RWPE1 (cell line): ENCODE measurements at regions not wholly inside any gene's neighbourhood (a gene's known extent, or its start where the extent isn't known, plus 50 kb on each side); places are given as distances from the start of the nearest gene placed in this dataset.

Experiments
- CTCF ChIA-PET: fragments of 350-600 bp; sonication (Branson Sonifier 250); formaldehyde crosslinking; extraction: SDS; loops from one replicate; lab custom pipeline; 2021; lab: Yijun Ruan, JAX
- POLR2A ChIA-PET: fragments of 400-600 bp; formaldehyde crosslinking; extraction: SDS; loops from one replicate; lab custom pipeline; 2020; ENCODE audit warnings: antibody characterized with exemption; ENCODE audit not compliant: low non-redundant PET; lab: Yijun Ruan, JAX
- DNase-seq: peaks from one replicate; pipeline ENCODE4 v3.0.0; 2012; ENCODE audit warnings: low spot score
- H3K27ac ChIP-seq: fragments of 450-650 bp; 2 replicates; pipeline ENCODE4 v1.5.1; 2017
- CTCF ChIP-seq: fragments of 450-650 bp; conservative IDR thresholded peaks from 2 replicates; pipeline ENCODE4 v1.5.1; 2017; ENCODE audit warnings: low read depth, mild to moderate bottlenecking

DNA sequence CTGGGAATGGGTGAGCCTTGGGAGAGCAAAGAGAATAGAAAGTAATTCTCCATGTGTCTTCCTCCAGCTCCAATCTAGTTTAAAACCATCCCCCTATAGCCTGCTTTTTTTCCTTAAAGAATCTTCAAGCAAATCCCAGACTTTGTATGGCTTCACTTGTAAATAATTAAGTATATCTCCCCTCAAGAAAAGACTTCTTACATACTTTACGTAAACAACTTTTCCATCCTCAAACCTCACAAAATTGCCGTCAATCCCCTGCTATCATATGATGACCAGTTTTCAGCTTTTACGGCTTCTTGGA is 88.5 kb upstream of the PHACTR3 start:
- no peak for DNase-seq
- TF ChIP-seq CTCF: peak; percentile 56
- POLR2A ChIA-PET: no interaction called here
- H3K27ac ChIP-seq: no peak overlapping the region
- CTCF ChIA-PET: interaction anchor here (0.6 to 3.3 kb wide), 5 partner anchors 10 to 224 kb away, joined by 3 to 14 read pairs (median 4); no protein-coding TSS in a partner anchor

- ChIA-PET CTCF (interaction anchor here (0.6 to 2.0 kb wide), 15 partner anchors 7 to 1021 kb away, joined by 3 to 9 read pairs (median 4); no protein-coding TSS in a partner anchor), POLR2A (no interaction called here)
- TF ChIP-seq CTCF: peak; percentile 98
- H3K27ac ChIP-seq: no peak overlapping the region
- peak; percentile 93 for DNase-seq
Observed at GRCh38 chr20:59518881-59519706, 85.2 kb upstream of the PHACTR3 start.

DNA sequence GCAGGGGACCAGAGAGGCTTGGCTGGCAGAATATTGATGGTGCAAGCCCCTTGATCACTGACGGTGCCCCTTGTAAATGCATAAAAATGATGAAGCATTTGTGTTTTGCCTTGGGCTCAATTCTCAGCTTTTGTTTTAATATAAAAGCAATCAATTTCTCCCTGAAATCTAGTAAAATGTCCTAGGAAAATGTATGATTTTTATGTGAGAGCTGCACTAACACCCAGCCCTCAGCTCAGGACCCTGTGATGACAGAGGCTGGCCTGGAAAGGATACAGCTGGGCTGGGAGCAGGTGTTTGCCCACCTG is 84.7 kb upstream of the PHACTR3 start:
- ChIA-PET POLR2A (no interaction called here), CTCF (interaction anchor here (0.7 to 2.0 kb wide), 10 partner anchors 9 to 702 kb away, joined by 3 to 9 read pairs (median 3); no protein-coding TSS in a partner anchor)
- TF ChIP-seq CTCF: peak; percentile 41
- no peak for DNase-seq
- H3K27ac ChIP-seq: no peak overlapping the region

DNA sequence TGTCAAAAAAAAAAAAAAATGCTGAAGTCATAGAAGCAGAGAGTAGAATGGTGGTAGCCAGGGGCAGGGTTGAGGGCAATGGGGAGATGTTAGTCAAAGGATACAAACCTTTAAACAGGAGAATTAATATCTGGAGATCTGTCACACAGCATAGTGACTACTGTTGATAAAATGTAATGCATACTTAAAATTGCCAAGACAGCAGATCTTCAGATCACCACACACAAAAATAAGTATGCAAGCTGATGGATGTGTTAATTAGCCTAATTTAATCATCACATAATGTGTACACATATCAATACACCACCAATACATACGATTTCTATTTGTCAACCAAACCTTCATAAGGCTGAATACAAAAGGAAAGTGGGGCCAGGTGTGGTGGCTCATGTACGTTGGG is 83.5 kb upstream of the PHACTR3 start:
- H3K27ac ChIP-seq: no peak overlapping the region
- no peak for TF ChIP-seq CTCF
- POLR2A ChIA-PET: no interaction called here
- no peak for DNase-seq
- CTCF ChIA-PET: no interaction called here

DNA sequence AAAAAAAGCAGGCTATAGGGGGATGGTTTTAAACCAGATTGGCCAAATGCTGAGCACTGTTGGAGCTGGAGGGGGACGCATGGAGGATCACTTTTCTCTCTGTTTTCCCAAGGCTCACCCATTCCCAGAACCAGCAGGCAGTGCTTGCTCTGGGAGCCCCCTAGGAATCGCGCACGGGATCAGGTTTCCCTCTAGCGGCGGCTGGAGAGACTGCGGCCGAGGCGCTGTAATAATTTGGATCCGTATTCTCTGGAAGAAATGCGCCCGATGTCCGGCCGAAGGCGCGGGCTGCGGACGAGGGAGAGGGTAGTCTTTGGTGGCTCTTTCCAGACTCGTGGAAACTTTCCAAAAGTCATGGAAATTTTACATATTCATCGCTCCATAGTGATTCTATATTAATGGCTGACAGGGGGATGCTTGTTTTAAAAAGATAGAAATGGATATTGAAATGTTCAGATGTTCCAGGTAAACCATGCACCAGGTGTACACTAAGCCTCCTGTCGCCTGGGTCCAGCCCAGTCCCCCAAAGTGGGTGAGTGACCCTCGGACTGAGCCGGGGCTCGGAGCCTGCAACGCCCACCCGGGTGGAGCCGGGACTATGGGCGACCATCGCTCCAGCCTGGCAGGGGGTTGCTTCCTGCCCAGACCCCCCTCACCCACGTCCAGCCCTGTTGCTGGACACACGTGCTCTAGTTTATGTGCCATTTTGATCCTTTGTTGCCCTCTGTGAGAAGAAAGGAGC is 78.7 kb upstream of the PHACTR3 start:
- H3K27ac ChIP-seq: no peak overlapping the region
- TF ChIP-seq CTCF: peak; percentile 99
- peak; percentile 78 for DNase-seq
- ChIA-PET POLR2A (no interaction called here), CTCF (interaction anchor here (0.6 to 1.9 kb wide), 14 partner anchors 8 to 1938 kb away, joined by 3 to 9 read pairs (median 4); no protein-coding TSS in a partner anchor)

GRCh38 chr20:59526242-59527225 is 77.8 kb upstream of the PHACTR3 start:
- peak; percentile 33; the same call in 1 of the 2 replicates for TF ChIP-seq CTCF
- H3K27ac ChIP-seq: no peak overlapping the region
- ChIA-PET POLR2A (no interaction called here), CTCF (interaction anchor here (0.5 to 2.3 kb wide), 14 partner anchors 8 to 1939 kb away, joined by 3 to 14 read pairs (median 4); no protein-coding TSS in a partner anchor)
- no peak for DNase-seq
